MM.1S (cell line): ENCODE measurements at regions not wholly inside any gene's neighbourhood (a gene's known extent, or its start where the extent isn't known, plus 50 kb on each side); places are given as distances from the start of the nearest gene placed in this dataset.

Experiments used
- DNase-seq: peaks from one replicate; pipeline ENCODE4 v3.0.0-alpha.2; 2015
- H2AFZ ChIP-seq: fragments of 300-600 bp; sonication (generic); 2 replicates; pipeline ENCODE4 v1.6.0; 2016; ENCODE audit warnings: antibody characterized with exemption, low read length
- H3F3A ChIP-seq: fragments of 300-600 bp; sonication (generic); 2 replicates; pipeline ENCODE4 v1.6.1; 2016; ENCODE audit warnings: mild to moderate bottlenecking, antibody characterized with exemption, low read length, moderate library complexity, mixed read lengths; ENCODE audit not compliant: insufficient read depth
- H3K27ac ChIP-seq: fragments of 300-600 bp; sonication (generic); 2 replicates; pipeline ENCODE4 v1.5.1; 2016; ENCODE audit warnings: mild to moderate bottlenecking, low read length
- H3K27me3 ChIP-seq: fragments of 300-600 bp; sonication (generic); replicated peaks from 2 replicates; pipeline ENCODE4 v1.6.0; 2016; ENCODE audit warnings: low read length; ENCODE audit not compliant: insufficient read depth
- H3K36me3 ChIP-seq: fragments of 300-600 bp; sonication (generic); replicated peaks from 2 replicates; pipeline ENCODE4 v1.6.1; 2016; ENCODE audit warnings: mild to moderate bottlenecking, low read length, mixed read lengths; ENCODE audit not compliant: insufficient read depth
- H3K4me1 ChIP-seq: fragments of 300-600 bp; sonication (generic); 2 replicates; pipeline ENCODE4 v1.6.1; 2016; ENCODE audit warnings: low read length, mixed read lengths
- H3K4me2 ChIP-seq: fragments of 300-600 bp; sonication (generic); 2 replicates; pipeline ENCODE4 v1.6.0; 2016; ENCODE audit warnings: low read depth, low read length
- H3K4me3 ChIP-seq: fragments of 300-600 bp; sonication (generic); 2 replicates; pipeline ENCODE4 v1.5.1; 2016; ENCODE audit warnings: low read length, mixed read lengths
- H3K79me2 ChIP-seq: fragments of 300-600 bp; sonication (generic); 2 replicates; pipeline ENCODE4 v1.6.1; 2016; ENCODE audit warnings: mixed run types, low read length, mixed read lengths
- H3K9ac ChIP-seq: fragments of 300-600 bp; sonication (generic); 2 replicates; pipeline ENCODE4 v1.6.1; 2016; ENCODE audit warnings: low read length, mixed read lengths
- H3K9me2 ChIP-seq: fragments of 300-600 bp; sonication (generic); replicated peaks from 2 replicates; pipeline ENCODE4 v1.6.1; 2016; ENCODE audit warnings: mild to moderate bottlenecking, low read length, mixed read lengths; ENCODE audit not compliant: insufficient read depth
- H3K9me3 ChIP-seq: fragments of 300-600 bp; sonication (generic); replicated peaks from 2 replicates; pipeline ENCODE4 v1.6.1; 2016; ENCODE audit warnings: mild to moderate bottlenecking, low read length, mixed read lengths; ENCODE audit not compliant: insufficient read depth
- H4K20me1 ChIP-seq: fragments of 300-600 bp; sonication (generic); 2 replicates; pipeline ENCODE4 v1.6.1; 2016; ENCODE audit warnings: mild to moderate bottlenecking, low read length, moderate library complexity, mixed read lengths; ENCODE audit not compliant: insufficient read depth
- CTCF ChIP-seq: fragments of 300-600 bp; sonication (generic); IDR thresholded peaks from 2 replicates; pipeline ENCODE4 v1.5.1; 2016; ENCODE audit warnings: antibody characterized with exemption, low read length, mixed read lengths
- EZH2 ChIP-seq: fragments of 300-600 bp; sonication (generic); optimal IDR thresholded peaks from 2 replicates; pipeline ENCODE3; 2017; ENCODE audit warnings: low read depth, mild to moderate bottlenecking, antibody characterized with exemption, low read length, mixed read lengths
- EZH2phosphoT487 ChIP-seq: fragments of 300-600 bp; sonication (generic); IDR thresholded peaks from 2 replicates; pipeline ENCODE4 v1.6.1; 2018; ENCODE audit warnings: antibody characterized with exemption, low read length

GRCh38 chr3:176939022-176939817 is 258.1 kb downstream of the TBL1XR1 start:
- DNase-seq = peak; percentile 84
- no peak overlapping the region for H3K9ac ChIP-seq
- H4K20me1 ChIP-seq = no peaks in the 10 kb centered on the region
- H2AFZ ChIP-seq = no peak overlapping the region
- TF ChIP-seq EZH2phosphoT487 = no peak
- peak; percentile 89 for TF ChIP-seq CTCF
- H3K27me3 ChIP-seq = no peaks in the 10 kb centered on the region
- no peak overlapping the region for H3K27ac ChIP-seq
- H3K79me2 ChIP-seq = no peaks in the 10 kb centered on the region
- no peak overlapping the region for H3K4me2 ChIP-seq
- no peaks in the 10 kb centered on the region for H3K36me3 ChIP-seq
- H3K9me2 ChIP-seq = no peaks in the 10 kb centered on the region
- H3K9me3 ChIP-seq = no peaks in the 10 kb centered on the region
- no peaks in the 10 kb centered on the region for H3F3A ChIP-seq
- H3K4me3 ChIP-seq = no peak overlapping the region
- no peaks in the 10 kb centered on the region for H3K4me1 ChIP-seq

DNA sequence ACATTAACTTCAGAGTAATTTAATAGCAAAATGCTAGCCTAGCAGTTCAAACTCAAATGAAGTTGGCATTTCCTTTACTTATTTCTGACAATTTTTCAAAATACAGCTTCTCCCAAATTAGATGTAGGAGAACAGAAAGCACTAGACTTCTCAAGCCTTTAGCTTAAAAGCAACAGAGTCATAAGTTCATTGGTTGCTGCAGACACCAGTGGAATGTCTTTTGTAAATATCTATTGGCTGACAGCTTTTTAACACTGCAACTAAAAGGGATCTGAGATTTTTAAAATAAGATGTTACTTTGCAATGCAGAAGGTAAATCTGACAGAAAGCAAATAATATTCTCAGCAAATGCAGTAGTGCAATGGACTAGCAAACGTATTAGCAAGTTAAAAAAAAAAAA is 259.3 kb downstream of the TBL1XR1 start:
- TF ChIP-seq EZH2 (no peak), CTCF (no peak), EZH2phosphoT487 (no peak)
- no peaks in the 10 kb centered on the region for H3K27me3 ChIP-seq
- no peak for DNase-seq
- H3F3A ChIP-seq = no peaks in the 10 kb centered on the region
- no peaks in the 10 kb centered on the region for H3K9me2 ChIP-seq
- no peaks in the 10 kb centered on the region for H4K20me1 ChIP-seq
- no peaks in the 10 kb centered on the region for H3K36me3 ChIP-seq
- H3K9ac ChIP-seq = no peak overlapping the region
- H3K27ac ChIP-seq = no peak overlapping the region
- no peak overlapping the region for H3K4me2 ChIP-seq
- no peaks in the 10 kb centered on the region for H3K9me3 ChIP-seq
- no peaks in the 10 kb centered on the region for H3K4me1 ChIP-seq
- no peaks in the 10 kb centered on the region for H3K79me2 ChIP-seq
- no peak overlapping the region for H2AFZ ChIP-seq
- no peak overlapping the region for H3K4me3 ChIP-seq

- no peaks in the 10 kb centered on the region for H3K9me2 ChIP-seq
- H4K20me1 ChIP-seq = no peaks in the 10 kb centered on the region
- no peaks in the 10 kb centered on the region for H3K36me3 ChIP-seq
- no peak overlapping the region for H3K4me2 ChIP-seq
- H2AFZ ChIP-seq = no peak overlapping the region
- no peak for DNase-seq
- H3F3A ChIP-seq = no peaks in the 10 kb centered on the region
- H3K4me1 ChIP-seq = no peaks in the 10 kb centered on the region
- H3K27ac ChIP-seq = no peak overlapping the region
- no peak for TF ChIP-seq EZH2phosphoT487
- no peak for TF ChIP-seq CTCF
- TF ChIP-seq EZH2 = no peak
- H3K79me2 ChIP-seq = no peaks in the 10 kb centered on the region
- no peak overlapping the region for H3K4me3 ChIP-seq
- no peaks in the 10 kb centered on the region for H3K27me3 ChIP-seq
- no peaks in the 10 kb centered on the region for H3K9me3 ChIP-seq
- H3K9ac ChIP-seq = no peak overlapping the region
These were observed 259.7 kb downstream of the TBL1XR1 start for GRCh38 chr3:176937541-176937940.
